NCI-H2227 (cell line): ENCODE measurements at regions not wholly inside any gene's neighbourhood (a gene's known extent, or its start where the extent isn't known, plus 50 kb on each side); places are given as distances from the start of the nearest gene placed in this dataset.
"Not testable (repeated sequence)": the region's sequence is repeated elsewhere in the genome, so short reads cannot be mapped to it uniquely, and the experiment has no call there.

Experiments used
- DNase-seq: peaks from one replicate; lab custom pipeline; 2025; ENCODE audit not compliant: unreplicated experiment; lab: John Stamatoyannopoulos, UW

GRCh38 chr4:34972189-34972588 lies 1272.1 kb downstream of the ARAP2 start:
- no peak for DNase-seq

DNA sequence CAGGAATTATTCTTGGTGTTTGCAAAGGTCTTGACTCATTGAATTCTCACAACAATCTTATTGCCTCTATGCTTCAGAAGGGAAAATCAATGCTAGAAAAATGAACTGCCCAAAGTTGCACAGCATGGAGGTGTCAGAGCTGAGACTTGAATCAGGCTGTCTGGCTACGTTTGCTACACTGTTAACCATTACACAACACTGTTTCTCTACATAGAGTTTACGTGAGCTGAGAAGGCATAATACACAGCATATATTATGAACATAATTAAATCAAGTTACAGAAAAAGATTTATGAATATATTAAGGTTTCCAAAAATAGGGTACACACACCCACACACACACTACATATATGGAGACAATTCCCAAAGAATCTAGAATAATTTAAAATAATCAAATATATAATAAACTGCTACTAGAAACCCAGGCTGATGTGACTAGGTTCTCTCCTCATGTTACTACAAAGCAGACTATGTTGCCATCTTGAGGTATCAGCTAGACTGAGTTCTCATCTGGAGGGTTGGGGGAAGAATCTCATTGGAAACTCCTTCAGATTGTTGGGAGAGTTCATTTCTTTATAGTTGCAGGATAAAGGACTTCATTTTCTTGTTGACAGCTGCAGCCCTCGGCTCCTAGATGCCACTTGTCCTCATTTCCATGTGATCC lies 1270.5 kb downstream of the ARAP2 start:
- no peak for DNase-seq

DNA sequence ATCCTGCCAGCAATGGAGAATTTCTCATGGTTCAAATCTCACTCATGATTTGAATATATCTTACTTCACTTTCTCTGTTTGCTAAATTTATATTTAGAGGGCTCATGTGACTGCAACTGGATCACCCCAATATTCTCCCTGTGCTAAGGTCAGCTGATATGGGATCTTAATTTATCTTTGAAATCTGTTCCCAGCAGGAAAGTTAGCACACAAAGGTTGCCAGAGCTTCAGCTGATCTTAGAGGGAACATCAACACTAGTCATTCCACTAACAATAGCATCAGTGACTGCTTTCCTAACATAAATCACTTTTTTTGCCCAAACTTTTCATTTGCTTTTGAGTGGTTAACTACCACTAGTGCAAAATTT lies 1270.0 kb downstream of the ARAP2 start:
- DNase-seq: no peak

GRCh38 chr4:35021222-35021621 lies 1223.1 kb downstream of the ARAP2 start:
- DNase-seq: not testable (repeated sequence)

GRCh38 chr4:35025152-35025834 lies 1219.0 kb downstream of the ARAP2 start:
- DNase-seq: no peak

DNA sequence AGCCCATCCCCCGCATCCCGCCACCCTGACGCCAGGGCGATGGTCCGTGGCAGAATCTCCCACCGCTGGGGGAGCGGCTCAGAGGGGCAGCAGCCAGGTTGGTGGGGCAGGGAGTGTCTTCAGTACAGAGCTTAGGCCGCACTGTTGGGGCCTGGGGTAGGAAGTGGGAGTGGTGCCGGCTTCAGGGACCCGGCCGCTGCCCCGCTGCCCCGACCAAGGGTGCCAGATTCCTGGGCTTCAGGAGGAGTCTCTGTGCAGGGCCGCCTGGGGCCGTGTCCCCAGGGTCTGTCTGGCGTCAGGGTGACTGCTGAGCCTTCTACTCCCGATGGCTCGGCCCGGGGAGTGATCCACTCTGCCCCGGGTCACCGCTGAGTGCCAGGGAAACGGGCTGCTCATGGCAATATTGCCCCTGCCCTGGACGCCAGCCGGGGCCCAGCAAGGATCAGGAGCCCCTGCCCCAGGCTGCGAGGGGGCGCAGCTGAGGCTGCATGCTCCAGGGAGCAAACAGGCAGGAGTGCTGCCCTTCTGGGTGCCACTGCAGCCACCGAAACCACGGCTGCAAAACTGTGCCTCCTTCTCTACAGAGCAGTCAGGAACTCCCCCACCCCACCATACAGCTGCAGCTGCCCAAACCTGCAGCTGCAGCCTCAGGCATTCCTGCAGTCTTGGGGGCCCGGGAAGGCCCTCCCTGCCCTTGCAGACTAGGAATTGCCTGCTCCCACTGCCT lies 1206.1 kb downstream of the ARAP2 start:
- no peak for DNase-seq

DNA sequence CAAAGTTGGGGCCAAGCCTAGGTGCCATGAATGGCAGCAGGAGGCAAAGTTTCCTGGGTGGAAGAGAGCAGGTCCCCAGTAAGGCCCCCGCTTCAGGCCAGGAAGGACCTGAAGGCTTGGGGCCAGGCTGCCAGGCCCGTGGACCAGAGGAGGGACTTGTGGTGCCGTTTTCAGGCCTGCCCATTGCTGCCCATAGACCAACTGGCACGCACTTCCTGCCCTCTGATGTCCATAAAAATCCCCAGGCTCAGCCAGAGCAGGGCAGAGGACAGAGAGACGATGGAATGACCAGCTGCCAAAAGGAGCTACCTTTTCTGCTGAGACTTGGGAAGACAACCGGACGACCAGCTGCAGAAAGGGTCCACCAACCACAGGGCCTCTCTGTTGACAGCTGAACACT lies 1205.5 kb downstream of the ARAP2 start:
- no peak for DNase-seq

- DNase-seq: no peak
Measured at GRCh38 chr4:35052546-35052945, 1191.8 kb downstream of the ARAP2 start.

DNA sequence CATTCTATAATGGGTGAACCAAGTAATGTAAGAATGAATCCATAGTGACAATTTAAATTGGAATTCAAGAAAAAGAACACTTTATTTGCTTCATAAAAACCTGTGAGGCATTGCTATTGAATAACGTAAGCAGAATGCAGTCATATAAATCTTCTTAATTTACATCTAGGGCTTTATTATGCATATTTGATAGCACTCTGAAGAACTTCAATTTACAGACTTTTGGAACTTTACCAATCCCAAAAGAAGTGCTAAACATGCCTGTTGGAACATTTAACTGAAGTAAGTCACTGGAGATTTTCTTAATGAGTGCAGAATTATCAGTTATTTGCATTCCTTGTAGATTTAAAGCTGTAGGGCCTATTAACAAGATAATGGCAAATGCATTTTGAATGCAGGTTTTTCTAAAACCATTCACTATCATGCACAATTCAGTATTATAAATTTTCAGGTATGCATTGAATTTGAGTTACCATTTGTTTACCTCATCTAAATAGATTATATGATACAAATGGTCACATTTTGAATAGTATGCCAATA lies 1181.2 kb downstream of the ARAP2 start:
- no peak for DNase-seq

DNA sequence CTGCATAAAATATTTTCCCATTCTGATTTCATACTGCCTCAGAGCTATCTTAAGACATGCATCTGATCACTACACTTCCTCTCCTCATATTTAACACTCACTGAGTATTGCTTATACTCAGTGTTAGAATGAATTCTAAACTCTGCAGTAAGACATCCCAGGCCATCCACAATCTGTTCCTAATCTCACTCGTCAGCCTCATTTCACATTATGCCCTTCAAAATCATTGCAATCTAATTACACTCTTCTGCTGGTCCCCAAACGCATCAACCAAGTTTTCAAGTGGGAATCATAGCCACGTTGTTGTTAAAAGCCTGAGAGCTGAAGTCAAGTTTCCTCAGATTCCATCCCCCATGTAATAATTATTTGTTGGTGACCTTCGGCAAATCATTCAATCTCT lies 1177.9 kb downstream of the ARAP2 start:
- no peak for DNase-seq

GRCh38 chr4:35080799-35081198 lies 1163.5 kb downstream of the ARAP2 start:
- DNase-seq: no peak

GRCh38 chr4:35087218-35087617 lies 1157.1 kb downstream of the ARAP2 start:
- DNase-seq: no peak

- no peak for DNase-seq
Measured at GRCh38 chr4:35100932-35101331, 1143.4 kb downstream of the ARAP2 start.

DNA sequence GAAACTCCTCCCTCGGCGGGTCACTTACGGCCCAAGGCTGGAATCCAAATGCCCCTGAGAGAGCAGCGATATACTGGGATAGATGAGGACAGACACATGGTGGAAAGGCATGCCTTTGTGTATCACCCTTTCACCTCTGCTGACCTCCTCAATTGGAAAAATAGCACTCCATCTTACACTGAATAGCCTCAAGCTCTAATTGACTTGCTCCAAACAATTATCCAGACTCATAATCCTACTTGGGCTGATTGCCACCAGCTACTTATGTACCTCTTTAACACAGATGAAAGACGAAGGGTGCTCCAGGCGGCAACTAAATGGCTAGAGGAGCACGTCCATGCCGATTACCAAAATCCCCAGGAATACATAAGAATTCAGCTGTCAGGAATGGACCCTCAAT lies 1142.2 kb downstream of the ARAP2 start:
- no peak for DNase-seq

- DNase-seq: no peak
Measured at GRCh38 chr4:35105486-35105885, 1138.8 kb downstream of the ARAP2 start.

- no peak for DNase-seq
Measured at GRCh38 chr4:35106091-35106734, 1138.1 kb downstream of the ARAP2 start.

GRCh38 chr4:35124106-35124505 lies 1120.2 kb downstream of the ARAP2 start:
- no peak for DNase-seq

DNA sequence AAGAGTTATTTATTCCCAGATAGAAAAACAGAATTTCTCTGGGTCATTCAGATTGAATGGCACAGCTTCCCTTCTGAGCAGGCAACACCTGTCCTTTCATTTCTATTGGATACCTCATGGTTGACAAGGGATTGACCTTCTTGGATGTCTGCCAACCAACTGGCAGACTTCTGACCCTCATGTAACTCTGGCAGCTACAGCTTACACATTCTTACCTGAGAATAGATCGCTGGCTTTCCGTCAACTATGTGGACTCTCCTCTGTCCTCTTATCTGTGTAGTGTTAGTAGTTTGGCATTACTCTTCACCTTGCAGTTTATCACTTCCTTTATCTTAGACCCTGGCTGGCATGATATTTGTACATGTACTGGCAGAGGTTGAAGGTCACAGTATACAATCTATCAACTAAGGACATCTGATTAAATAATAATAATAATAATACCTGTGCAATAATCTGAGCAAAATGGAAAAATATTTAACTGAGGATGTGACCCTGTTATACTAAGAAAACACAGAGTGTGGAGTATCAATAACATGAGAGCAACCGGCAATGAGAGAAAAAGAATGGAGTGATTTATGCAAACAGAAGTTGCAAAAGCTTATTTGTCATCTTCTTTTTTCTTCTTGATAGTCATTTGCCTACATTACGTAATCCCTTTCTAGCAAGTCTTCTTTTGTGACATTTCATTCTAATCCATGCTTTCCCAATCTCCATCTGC lies 1118.2 kb downstream of the ARAP2 start:
- DNase-seq: no peak

DNA sequence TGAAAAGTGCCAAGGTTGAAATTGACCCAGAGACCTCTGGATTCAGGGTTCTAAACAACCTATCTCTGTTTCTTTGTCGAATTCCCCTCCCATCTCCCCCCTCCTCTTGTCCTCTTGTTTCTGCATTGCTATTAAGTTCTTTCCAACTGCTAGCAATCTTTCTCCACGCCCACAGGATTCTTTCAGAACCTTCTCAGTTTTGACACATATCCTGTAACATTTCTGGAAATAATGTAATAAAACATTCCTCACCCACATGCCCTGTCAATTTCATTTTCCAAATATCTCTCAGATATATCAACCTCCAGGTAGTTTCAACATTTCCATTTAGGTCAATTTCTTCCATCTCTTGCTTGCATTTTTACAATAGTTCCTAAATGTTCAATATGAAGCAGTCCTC lies 1105.9 kb downstream of the ARAP2 start:
- DNase-seq: no peak

DNA sequence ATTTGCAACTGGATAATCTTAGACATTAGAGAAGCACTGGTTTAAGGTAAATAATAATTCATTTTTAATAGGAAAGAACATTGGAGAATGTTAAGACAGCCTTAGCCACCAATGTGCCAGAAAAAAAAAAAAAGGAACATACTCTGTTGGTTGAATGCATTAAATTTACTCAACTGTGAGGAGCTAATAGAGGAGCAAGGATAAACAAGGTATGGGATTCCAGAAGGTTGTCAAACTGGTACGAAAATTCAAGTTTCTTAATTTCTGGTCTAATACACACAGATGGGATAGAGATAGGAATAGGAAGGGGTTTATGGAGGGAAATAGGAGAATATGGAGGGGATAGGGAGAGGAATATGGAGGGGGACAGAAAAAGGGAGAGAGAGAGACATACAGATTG lies 1096.6 kb downstream of the ARAP2 start:
- DNase-seq: no peak
